Mesodermal cell (in vitro differentiated cells): ENCODE measurements at regions not wholly inside any gene's neighbourhood (a gene's known extent, or its start where the extent isn't known, plus 50 kb on each side); places are given as distances from the start of the nearest gene placed in this dataset.
"Not testable (repeated sequence)": the region's sequence is repeated elsewhere in the genome, so short reads cannot be mapped to it uniquely, and the experiment has no call there.

Source experiments
- H3K27ac ChIP-seq: 2 replicates; pipeline ENCODE4 v1.7.0; 2013; ENCODE audit warnings: mild to moderate bottlenecking, low read depth, low read length, moderate library complexity; ENCODE audit not compliant: severe bottlenecking
- H3K36me3 ChIP-seq: 2 replicates; pipeline ENCODE4 v1.7.1; 2013; ENCODE audit warnings: mild to moderate bottlenecking, low read length, moderate library complexity; ENCODE audit not compliant: control insufficient read depth, insufficient read depth
- H3K4me1 ChIP-seq: one replicate; pipeline ENCODE4 v1.7.1; 2013; ENCODE audit warnings: mild to moderate bottlenecking, low read length; ENCODE audit not compliant: insufficient read depth, control insufficient read depth, poor library complexity, severe bottlenecking
- H3K4me3 ChIP-seq: 2 replicates; pipeline ENCODE4 v1.7.0; 2013; ENCODE audit warnings: low read length, control low read depth, mild to moderate bottlenecking; ENCODE audit not compliant: insufficient read depth, poor library complexity, severe bottlenecking; ENCODE audit errors: extremely low read depth
- H3K9me3 ChIP-seq: 2 replicates; pipeline ENCODE4 v1.7.1; 2013; ENCODE audit warnings: mild to moderate bottlenecking, low read length, moderate library complexity; ENCODE audit not compliant: control insufficient read depth
- WGBS, 2 experiments: methylation state at CpG; one replicate each; pipeline ENCODE4 v1.1.5; 2013; ENCODE audit warnings: missing lambda C conversion rate in 2 of 2; ENCODE audit not compliant: insufficient coverage in 2 of 2; 5-methylcytosine and 5-hydroxymethylcytosine counted together

DNA sequence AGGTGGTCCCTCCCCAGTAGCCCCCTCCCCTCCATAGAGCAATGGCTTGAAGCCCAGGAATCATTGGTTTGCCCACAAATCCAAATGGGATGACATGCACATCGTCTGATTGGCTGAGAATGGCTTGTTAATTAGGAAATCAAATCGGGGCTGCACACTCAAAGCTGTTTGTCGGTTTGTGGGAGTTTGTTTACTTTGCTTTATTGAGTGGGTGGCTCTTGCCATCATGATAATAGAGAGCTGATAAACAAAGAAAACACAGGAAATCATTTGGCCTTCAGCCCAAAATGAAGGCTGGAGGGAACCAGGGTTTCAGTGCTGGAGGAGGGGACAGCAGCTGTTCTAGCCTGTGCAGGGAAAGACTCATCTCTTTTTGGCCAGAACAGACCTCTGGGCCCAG is 316.3 kb downstream of the CBLN1 start:
- Histone ChIP-seq H3K36me3 (no peaks in the 10 kb centered on the region), H3K9me3 (no peaks in the 10 kb centered on the region), H3K4me3 (no peak overlapping the region), H3K27ac (no peak overlapping the region), H3K4me1 (peaks cover 25% of the 10 kb centered on the region)
- 79 to 96% methylated on average over 3 of the region's 3 CpGs for WGBS, 2 experiments

DNA sequence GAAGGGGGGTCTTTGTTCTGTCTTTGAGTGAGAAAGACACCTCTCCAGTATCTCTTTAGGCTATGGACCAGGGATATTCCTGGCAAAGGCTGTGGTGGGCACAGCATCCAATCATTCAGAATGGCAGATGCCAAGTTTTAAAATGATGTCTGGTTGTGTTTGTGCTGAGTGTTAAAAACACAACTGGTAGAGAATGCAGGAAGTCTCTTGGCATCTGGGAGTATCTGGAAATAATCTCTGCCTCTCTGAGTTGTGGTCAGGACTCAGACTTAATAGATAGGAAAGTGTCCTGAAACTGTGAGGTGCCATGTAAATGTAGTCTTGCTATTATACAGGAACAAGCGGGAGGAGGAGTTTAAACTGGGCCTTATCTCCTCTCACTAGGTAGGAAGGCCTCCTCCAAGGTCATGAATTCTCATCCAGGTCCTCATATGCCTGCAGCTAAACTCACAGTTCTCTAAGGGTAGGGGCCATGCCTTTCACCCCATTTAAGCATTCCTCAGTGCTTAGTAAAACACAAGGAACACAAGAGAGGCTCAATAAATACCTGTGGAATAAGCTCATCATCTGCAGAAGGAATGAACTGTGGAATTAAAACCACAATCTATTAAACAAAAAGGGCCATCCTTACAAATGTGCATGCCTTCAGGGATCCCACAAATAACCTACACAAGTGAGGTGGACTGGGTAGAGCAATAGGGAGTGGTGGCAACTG is 317.6 kb downstream of the CBLN1 start:
- Histone ChIP-seq H3K9me3 (no peaks in the 10 kb centered on the region), H3K4me1 (peaks cover 25% of the 10 kb centered on the region), H3K27ac (peak overlapping the region; percentile 59), H3K4me3 (no peak overlapping the region), H3K36me3 (no peaks in the 10 kb centered on the region)
- WGBS, 2 experiments, result 100% methylated on average over 1 of the region's 1 CpG; no CpG with 5 or more reads in 1 of the 2 experiments

DNA sequence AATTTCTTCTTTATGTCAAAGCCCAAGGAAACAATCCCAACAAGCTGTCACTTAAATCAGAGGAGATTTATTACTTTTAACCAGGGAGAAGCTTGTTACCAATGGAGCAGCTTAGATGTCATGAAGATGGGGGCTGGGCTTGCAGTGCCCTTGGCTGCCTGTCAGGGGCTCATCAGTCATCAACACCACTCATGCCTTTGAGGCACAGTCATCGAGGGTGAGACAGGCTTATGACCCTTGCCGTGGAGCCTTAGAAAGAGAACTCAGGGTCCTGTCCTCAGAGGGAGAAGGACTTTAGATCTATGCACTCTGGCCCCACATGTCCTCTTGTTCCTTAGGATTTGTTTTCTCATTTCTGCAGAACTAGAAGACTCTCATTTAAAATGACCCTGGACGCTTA is 318.3 kb downstream of the CBLN1 start:
- peaks cover 25% of the 10 kb centered on the region for H3K4me1 ChIP-seq
- no peak overlapping the region for H3K4me3 ChIP-seq
- 54 to 57% methylated on average over 3 of the region's 3 CpGs for WGBS, 2 experiments
- H3K27ac ChIP-seq, result peak overlapping the region; percentile 59
- H3K36me3 ChIP-seq, result no peaks in the 10 kb centered on the region
- H3K9me3 ChIP-seq, result no peaks in the 10 kb centered on the region

DNA sequence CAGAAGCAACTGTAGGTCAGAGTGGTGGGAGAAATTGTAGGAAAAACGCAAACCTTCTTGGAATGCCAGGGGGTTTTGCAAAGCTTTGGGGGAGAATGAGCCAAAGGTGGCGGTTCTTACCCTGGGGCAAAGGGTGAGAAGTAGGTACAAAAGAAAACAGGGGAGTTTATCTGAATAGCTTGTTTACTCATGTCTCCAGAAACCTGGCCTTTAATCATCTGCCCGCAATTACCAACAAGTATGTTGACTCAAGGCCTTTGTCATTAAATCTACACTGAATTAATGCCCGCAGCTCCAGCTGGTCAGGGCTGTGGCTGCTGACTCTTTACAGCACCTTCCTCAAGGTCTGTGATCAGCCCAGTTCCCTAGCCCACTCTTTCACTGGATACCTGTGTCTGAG is 320.1 kb downstream of the CBLN1 start:
- Histone ChIP-seq H3K36me3 (no peaks in the 10 kb centered on the region), H3K9me3 (no peaks in the 10 kb centered on the region), H3K27ac (no peak overlapping the region), H3K4me1 (peaks cover 25% of the 10 kb centered on the region), H3K4me3 (no peak overlapping the region)
- 67 to 74% methylated on average over 3 to 4 of the region's 4 CpGs for WGBS, 2 experiments

DNA sequence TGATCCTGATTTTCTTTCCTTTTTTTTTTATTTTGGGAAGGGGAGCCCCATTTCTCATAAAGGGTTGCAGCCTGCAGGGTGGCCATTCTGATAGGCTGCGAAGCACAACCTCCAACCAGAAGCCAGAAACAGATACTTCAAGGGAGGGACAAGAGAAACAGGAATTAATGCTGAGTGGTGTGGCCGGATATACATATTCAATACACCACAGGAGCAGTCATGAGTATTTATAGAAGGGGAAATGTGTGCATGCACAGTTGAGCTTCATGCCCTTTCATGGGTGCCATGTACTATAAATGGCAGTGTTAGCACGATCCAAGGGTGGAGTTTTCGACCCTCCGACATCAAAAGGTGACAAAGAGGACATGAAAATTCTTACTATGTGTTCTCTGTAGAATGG is 320.8 kb downstream of the CBLN1 start:
- Histone ChIP-seq H3K4me3 (no peak overlapping the region), H3K27ac (no peak overlapping the region), H3K36me3 (no peaks in the 10 kb centered on the region), H3K9me3 (no peaks in the 10 kb centered on the region), H3K4me1 (peaks cover 25% of the 10 kb centered on the region)
- 95 to 96% methylated on average over 3 of the region's 5 CpGs for WGBS, 2 experiments

DNA sequence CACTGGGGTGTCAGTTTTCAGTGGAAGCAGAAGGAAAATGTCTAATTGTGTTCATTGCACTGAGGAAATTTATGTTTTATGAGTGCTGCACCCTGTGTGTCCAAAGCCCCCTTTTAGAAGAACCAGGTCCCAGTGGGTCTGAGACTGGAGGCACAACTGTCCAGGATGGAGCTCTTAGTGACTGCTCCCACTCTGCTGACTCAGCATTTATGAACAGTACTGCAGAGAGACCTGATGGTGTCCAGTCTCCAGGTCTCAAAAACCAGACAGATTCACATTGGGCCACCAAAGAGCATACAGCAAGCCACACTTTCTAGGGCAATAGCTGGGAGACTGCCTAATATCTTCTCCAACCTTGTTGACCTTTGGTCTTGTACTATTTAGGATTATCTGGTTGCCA is 321.9 kb downstream of the CBLN1 start:
- Histone ChIP-seq H3K9me3 (no peaks in the 10 kb centered on the region), H3K36me3 (no peaks in the 10 kb centered on the region), H3K27ac (no peak overlapping the region), H3K4me3 (no peak overlapping the region), H3K4me1 (peaks cover 16% of the 10 kb centered on the region)

DNA sequence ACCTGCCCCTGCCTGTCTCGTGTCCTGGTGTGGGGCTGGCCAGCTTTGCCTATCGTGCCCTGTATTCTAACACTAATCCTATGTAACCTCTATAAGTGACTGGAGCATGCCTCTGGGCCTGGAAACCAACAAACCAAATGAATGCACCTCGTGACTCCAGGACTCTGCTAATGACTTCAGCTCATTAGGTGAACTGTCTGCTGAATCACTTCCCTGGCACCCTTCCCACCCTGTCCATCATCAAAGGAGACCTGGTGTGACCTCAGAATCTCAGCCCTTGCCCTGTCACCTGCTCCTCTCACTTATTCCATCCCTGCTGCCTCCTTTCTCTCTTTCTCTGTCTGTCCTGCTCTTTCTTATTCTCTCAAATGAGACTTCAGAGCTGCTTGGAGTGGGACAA is 322.4 kb downstream of the CBLN1 start:
- H3K4me3 ChIP-seq, result no peak overlapping the region
- H3K4me1 ChIP-seq, result peaks cover 11% of the 10 kb centered on the region
- no peaks in the 10 kb centered on the region for H3K9me3 ChIP-seq
- no peaks in the 10 kb centered on the region for H3K36me3 ChIP-seq
- H3K27ac ChIP-seq, result no peak overlapping the region
- 80 to 82% methylated on average over 3 of the region's 3 CpGs for WGBS, 2 experiments

DNA sequence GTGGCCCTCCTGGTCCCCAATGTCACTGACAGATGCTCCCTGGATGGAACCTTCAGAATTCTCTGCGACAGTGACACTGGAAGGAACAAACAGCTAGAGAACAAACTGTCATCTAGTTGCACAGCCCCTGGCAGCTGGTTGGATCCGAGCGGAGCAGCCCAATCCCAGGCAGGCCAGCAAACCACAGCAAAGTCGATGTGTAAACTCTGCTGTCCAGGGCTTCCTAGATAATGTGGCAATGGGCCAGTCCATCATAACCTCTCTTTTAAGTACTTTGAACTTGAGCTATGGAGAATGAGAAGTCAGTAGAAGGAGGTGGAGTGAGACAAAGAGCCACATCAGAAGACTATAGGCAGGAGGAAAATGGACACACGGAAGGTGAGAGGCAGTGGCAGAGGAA is 323.0 kb downstream of the CBLN1 start:
- no peaks in the 10 kb centered on the region for H3K36me3 ChIP-seq
- no peak overlapping the region for H3K27ac ChIP-seq
- H3K4me3 ChIP-seq, result no peak overlapping the region
- no peaks in the 10 kb centered on the region for H3K9me3 ChIP-seq
- WGBS, 2 experiments, result 91 to 96% methylated on average over 5 of the region's 5 CpGs
- peaks cover 6% of the 10 kb centered on the region for H3K4me1 ChIP-seq

DNA sequence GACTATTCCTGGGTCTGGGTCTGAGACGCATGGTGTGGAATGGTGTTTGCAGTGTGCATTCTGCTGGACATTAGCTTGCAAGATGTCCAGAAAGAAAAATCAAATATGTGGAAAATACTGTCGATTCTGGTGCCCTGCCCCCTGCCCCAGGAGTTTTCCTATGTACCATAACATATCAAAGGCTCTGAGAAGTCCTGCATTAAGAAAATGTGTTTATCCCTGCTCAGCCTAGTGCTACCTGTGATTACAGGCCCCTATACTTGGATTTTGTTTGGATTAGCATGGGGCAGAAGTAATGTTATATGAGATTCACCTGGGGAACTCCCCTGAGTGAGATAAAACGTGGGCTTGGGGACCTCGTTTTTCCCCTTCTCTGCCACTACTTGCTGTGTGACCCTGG is 325.0 kb downstream of the CBLN1 start:
- Histone ChIP-seq H3K27ac (no peak overlapping the region), H3K4me1 (no peaks in the 10 kb centered on the region), H3K9me3 (no peaks in the 10 kb centered on the region), H3K4me3 (no peak overlapping the region), H3K36me3 (no peaks in the 10 kb centered on the region)
- WGBS, 2 experiments, result 89 to 90% methylated on average over 3 of the region's 4 CpGs

DNA sequence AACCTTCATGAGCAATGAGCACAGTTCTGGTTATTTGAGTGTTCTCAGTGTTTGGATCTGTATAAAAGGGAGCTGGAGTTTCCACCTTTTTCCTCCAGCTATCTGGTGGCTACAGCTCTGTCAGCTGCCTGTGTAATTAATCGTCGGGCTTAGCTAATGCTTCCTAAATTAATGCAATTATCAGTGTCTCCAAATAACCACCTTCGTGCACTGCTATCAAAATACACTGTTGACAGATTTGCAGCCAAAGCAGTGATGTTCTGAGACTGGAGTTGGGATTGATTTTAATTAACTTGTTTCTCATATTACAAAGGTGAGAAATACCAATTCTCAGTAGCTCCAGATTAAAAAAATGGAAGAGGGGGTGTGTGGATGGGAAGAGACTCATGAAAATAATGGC is 325.8 kb downstream of the CBLN1 start:
- Histone ChIP-seq H3K27ac (no peak overlapping the region), H3K4me3 (no peak overlapping the region), H3K9me3 (no peaks in the 10 kb centered on the region), H3K4me1 (no peaks in the 10 kb centered on the region), H3K36me3 (no peaks in the 10 kb centered on the region)
- 86% methylated on average over 2 of the region's 3 CpGs; no CpG with 5 or more reads in 1 of the 2 experiments for WGBS, 2 experiments

DNA sequence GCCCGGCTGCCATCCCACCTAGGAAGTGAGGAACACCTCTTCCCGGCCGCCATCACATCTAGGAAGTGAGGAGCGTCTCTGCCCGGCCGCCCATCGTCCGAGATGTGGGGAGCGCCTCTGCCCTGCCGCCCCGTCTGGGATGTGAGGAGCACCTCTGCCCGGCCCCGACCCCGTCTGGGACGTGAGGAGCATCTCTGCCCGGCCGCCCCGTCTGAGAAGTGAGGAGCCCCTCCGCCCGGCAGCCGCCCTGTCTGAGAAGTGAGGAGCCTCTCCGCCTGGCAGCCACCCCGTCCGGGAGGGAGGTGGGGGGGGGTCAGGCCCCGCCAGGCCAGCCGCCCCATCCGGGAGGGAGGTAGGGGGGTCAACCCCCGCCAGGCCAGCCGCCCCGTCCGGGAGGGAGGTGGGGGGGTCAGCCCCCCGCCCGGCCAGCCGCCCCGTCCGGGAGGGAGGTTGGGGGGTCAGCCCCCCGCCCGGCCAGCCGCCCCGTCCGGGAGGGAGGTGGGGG is 330.0 kb downstream of the CBLN1 start:
- WGBS, 2 experiments, result 86% methylated on average over 10 of the region's 41 CpGs; no CpG with 5 or more reads in 1 of the 2 experiments
- H3K36me3 ChIP-seq, H3K4me1 ChIP-seq, H3K9me3 ChIP-seq, H3K27ac ChIP-seq, H3K4me3 ChIP-seq: not testable (repeated sequence)
